ENCODE measurements at regions not wholly inside any gene's neighbourhood (a gene's known extent, or its start where the extent isn't known, plus 50 kb on each side); places are given as distances from the start of the nearest gene placed in this dataset.

DNA sequence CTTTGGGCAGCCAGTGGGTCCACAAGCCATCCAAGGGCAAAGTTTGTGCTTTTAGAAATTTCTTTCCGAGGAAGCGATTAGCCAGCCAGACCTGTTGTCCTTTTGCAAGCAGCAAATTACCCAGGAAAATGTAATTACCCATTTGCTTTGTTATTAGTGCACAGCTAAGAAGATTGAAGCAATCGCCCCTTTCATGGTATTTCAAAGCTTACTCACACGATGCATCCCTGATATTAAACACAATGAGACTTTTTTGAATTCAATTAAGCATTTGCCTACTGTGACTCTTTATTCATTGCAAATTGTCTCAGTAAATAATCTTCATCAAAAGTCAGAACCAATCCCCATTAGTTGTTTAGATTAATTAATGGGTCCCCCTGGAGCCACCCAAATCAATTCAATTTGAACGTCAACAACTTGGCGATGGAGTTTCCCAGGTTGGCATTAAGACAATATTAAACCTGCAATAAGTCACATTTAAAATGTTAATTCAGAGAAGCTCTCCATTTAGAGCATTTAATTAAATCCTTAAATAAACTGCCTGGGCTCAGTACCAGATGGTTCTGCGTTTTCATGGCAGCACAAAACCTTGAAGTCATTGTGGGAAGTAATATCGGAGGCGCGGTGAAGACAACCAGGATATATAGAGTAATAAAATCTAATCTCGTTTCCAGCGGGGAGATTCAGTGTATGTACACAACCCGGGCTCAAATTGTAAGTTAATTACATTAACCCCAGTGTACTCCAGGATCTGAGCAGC lies 366.2 kb upstream of the TNRC6C start:
- Histone ChIP-seq H3K36me3 (no peaks in the 10 kb centered on the region), H3K9me3 (no peaks in the 10 kb centered on the region)
- intact Hi-C loops (cut with DNase I; ENCODE audit: low total_unique reads), result no loop called here

DNA sequence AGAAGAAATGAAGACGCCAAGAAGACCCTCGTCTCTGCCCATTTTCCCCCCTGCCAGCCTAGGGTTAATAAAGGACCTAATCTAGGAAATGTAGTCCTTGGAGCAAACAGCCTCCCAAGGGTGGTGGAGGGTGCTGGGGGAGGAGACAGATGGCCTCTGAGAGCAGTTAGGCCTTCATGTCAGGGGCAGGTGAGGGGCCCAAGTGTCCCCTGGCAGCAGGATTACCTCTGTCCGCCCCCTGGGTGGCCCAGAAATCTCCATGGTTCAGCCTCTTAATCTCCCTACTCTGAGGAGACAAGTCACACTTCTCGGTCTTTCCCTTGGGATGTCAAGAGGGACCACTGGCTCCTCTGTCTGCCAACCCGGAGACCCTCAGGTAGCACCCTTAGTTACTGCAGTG lies 365.4 kb upstream of the TNRC6C start:
- intact Hi-C loops (cut with DNase I; ENCODE audit: low total_unique reads), result no loop called here
- no peaks in the 10 kb centered on the region for H3K27me3 ChIP-seq
- no peaks in the 10 kb centered on the region for H3K9me3 ChIP-seq
- no peak overlapping the region for H3K27ac ChIP-seq
- H3K4me3 ChIP-seq, result no peak overlapping the region
- H3K36me3 ChIP-seq, result no peaks in the 10 kb centered on the region
- H3K4me1 ChIP-seq, result no peaks in the 10 kb centered on the region
- TF ChIP-seq CTCF (IDR thresholded peaks at IDR 0.05) (no peak), POLR2A (IDR thresholded peaks at IDR 0.05) (no peak)
- no peak for DNase-seq

More for the DNA sequence above, 366.2 kb upstream of the TNRC6C start:
- no peaks in the 10 kb centered on the region for H3K27me3 ChIP-seq
- H3K4me1 ChIP-seq, result no peaks in the 10 kb centered on the region
- H3K4me3 ChIP-seq, result no peak overlapping the region
- no peak overlapping the region for H3K27ac ChIP-seq
- DNase-seq, result no peak
- TF ChIP-seq CTCF (IDR thresholded peaks at IDR 0.05), result no peak
- TF ChIP-seq POLR2A (IDR thresholded peaks at IDR 0.05), result no peak

DNA sequence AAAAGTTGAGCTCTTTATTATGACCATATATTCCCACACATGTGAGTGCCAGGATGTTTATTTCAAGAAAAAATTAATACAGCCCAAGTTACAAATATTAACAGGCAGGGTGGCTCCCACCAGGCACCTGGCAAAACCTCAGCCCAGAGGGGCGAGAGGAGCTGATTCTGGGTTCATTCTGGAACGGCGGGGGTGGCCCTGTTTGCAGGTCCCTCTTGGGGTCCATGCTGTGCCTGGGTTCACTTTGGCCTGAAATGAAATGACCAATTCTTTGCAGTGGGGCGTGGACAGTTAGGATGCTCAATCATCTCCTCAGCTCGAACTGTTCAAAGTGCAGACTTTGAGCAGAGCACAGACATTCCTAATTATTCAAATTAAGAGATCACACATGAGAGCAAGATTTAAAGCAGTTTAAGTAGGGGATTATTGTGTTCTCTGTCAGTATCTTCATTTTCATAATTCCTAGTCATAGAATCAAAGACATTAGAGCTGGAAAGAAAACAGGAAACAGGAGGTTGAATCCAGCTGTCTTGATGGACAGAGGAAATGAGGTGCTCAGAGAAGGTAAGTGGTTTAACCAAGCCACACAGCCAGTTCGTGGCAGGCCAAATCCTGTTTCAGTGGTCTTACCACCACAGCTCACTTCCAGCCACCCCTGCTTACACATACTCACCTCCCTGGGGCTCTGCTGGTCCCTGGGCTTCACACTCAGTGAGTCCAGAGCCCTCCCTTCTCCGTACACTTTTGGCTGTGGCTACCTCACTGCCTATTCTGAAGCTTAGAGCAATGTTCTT lies 363.9 kb upstream of the TNRC6C start:
- no peak for TF ChIP-seq POLR2A (IDR thresholded peaks at IDR 0.05)
- TF ChIP-seq CTCF (IDR thresholded peaks at IDR 0.05), result no peak
- intact Hi-C loops (cut with DNase I; ENCODE audit: low total_unique reads), result no loop called here
- DNase-seq, result no peak
- no peaks in the 10 kb centered on the region for H3K36me3 ChIP-seq
- H3K27ac ChIP-seq, result no peak overlapping the region
- H3K9me3 ChIP-seq, result no peaks in the 10 kb centered on the region
- H3K27me3 ChIP-seq, result no peaks in the 10 kb centered on the region
- no peak overlapping the region for H3K4me3 ChIP-seq
- H3K4me1 ChIP-seq, result no peaks in the 10 kb centered on the region

GRCh38 chr17:77596491-77597417 lies 361.7 kb upstream of the TNRC6C start:
- Histone ChIP-seq H3K36me3 (no peaks in the 10 kb centered on the region), H3K9me3 (no peaks in the 10 kb centered on the region), H3K27me3 (no peaks in the 10 kb centered on the region), H3K27ac (no peak overlapping the region), H3K4me1 (no peaks in the 10 kb centered on the region), H3K4me3 (no peak overlapping the region)
- intact Hi-C loops (cut with DNase I; ENCODE audit: low total_unique reads), result no loop called here
- TF ChIP-seq CTCF (IDR thresholded peaks at IDR 0.05) (no peak), POLR2A (IDR thresholded peaks at IDR 0.05) (no peak)
- DNase-seq, result no peak
